Uterus (tissue), 3 donors: ENCODE measurements at regions not wholly inside any gene's neighbourhood (a gene's known extent, or its start where the extent isn't known, plus 50 kb on each side); places are given as distances from the start of the nearest gene placed in this dataset.

Experiments
- DNase-seq, 2 donors: peaks; one replicate each; pipeline ENCODE4 v3.0.0-alpha.2; 2019 to 2020
- H3K27ac ChIP-seq, 2 donors: fragments of 200-600 bp; sonication (generic); 1 replicate in 1 of 2; 2 replicates in 1 of 2; pipeline ENCODE4 v1.5.1; 2016 to 2018
- H3K27me3 ChIP-seq, 2 donors: fragments of 200-600 bp; sonication (generic); one replicate each; pipeline ENCODE4 v1.5.1; 2018 to 2019; ENCODE audit warnings: control low read depth in 1 of 2
- H3K36me3 ChIP-seq, 2 donors: fragments of 200-600 bp; sonication (generic); one replicate each; pipeline ENCODE4 v1.5.1; 2019; ENCODE audit warnings: control low read depth in 1 of 2
- H3K4me1 ChIP-seq, 2 donors: fragments of 200-600 bp; sonication (generic); one replicate each; pipeline ENCODE4 v1.5.1; 2018 to 2019; ENCODE audit warnings: control low read depth in 1 of 2
- H3K4me3 ChIP-seq, 2 donors: fragments of 200-600 bp; sonication (generic); 1 replicate in 1 of 2; 2 replicates in 1 of 2; pipeline ENCODE4 v1.5.1; 2018 to 2019; ENCODE audit warnings: mild to moderate bottlenecking in 1 of 2
- H3K9me3 ChIP-seq, 2 donors: fragments of 200-600 bp; sonication (generic); one replicate each; pipeline ENCODE4 v1.5.1; 2019; ENCODE audit warnings: control low read depth in 1 of 2
- POLR2A ChIP-seq, 2 donors: fragments of 450-650 bp; IDR thresholded peaks; one replicate each; pipeline ENCODE4 v1.6.1; 2016; ENCODE audit warnings: antibody characterized with exemption in 2 of 2, mild to moderate bottlenecking in 1 of 2, moderate library complexity in 1 of 2
- intact Hi-C: fragments of 100-400 bp; cut with DNase I; formaldehyde crosslinking; loops from one replicate; pipeline ENCODE4 v1.15.1; 2023; ENCODE audit warnings: low total_unique reads
- TF ChIP-seq, protein P1 (sequence below), 4 experiments: fragments of 200-600 bp in 2 of 4; fragments of 450-650 bp in 2 of 4; sonication (generic) in 2 of 4; IDR thresholded peaks; one replicate each; pipeline ENCODE4 v1.5.1; 2016 to 2019; ENCODE audit warnings: antibody characterized with exemption in 4 of 4, mild to moderate bottlenecking in 2 of 4, moderate library complexity in 1 of 4
- donor health status: DM: yes; HTN: yes; CAD: no.

GRCh38 chr14:38883127-38883526, 219.9 kb downstream of the SEC23A start:
- intact Hi-C loops, result no loop called here
- DNase-seq, result no peak
- no peaks in the 10 kb centered on the region for H3K27me3 ChIP-seq
- no peaks in the 10 kb centered on the region for H3K4me1 ChIP-seq
- TF ChIP-seq, protein P1, sequence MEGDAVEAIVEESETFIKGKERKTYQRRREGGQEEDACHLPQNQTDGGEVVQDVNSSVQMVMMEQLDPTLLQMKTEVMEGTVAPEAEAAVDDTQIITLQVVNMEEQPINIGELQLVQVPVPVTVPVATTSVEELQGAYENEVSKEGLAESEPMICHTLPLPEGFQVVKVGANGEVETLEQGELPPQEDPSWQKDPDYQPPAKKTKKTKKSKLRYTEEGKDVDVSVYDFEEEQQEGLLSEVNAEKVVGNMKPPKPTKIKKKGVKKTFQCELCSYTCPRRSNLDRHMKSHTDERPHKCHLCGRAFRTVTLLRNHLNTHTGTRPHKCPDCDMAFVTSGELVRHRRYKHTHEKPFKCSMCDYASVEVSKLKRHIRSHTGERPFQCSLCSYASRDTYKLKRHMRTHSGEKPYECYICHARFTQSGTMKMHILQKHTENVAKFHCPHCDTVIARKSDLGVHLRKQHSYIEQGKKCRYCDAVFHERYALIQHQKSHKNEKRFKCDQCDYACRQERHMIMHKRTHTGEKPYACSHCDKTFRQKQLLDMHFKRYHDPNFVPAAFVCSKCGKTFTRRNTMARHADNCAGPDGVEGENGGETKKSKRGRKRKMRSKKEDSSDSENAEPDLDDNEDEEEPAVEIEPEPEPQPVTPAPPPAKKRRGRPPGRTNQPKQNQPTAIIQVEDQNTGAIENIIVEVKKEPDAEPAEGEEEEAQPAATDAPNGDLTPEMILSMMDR (IDR thresholded peaks at IDR 0.05), result no peak
- no peak for TF ChIP-seq POLR2A (IDR thresholded peaks at IDR 0.05)
- H3K27ac ChIP-seq, result no peak overlapping the region
- no peak overlapping the region for H3K4me3 ChIP-seq
- H3K36me3 ChIP-seq, result no peaks in the 10 kb centered on the region
- H3K9me3 ChIP-seq, result no peaks in the 10 kb centered on the region

DNA sequence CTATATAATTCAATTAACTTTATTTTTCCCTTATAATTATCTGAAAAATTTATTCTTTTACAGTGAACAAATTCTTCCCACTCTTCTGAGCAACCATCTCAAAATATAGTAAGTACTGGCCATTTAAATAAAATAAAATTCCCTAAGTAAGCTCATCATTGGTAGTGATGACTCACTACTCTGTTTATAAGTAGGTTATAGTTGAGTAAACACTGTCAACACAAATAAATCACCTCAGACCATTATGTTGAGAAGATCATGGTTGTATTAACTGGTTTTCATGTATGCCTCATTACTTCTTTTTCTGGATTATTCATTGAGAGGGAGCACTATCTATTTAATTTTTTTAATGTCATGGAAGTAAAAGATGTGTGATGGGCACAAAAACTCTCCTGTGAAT, 220.5 kb downstream of the SEC23A start:
- Histone ChIP-seq H3K9me3 (no peaks in the 10 kb centered on the region), H3K36me3 (no peaks in the 10 kb centered on the region), H3K4me1 (no peaks in the 10 kb centered on the region), H3K27ac (no peak overlapping the region), H3K27me3 (no peaks in the 10 kb centered on the region), H3K4me3 (no peak overlapping the region)
- intact Hi-C loops, result no loop called here
- DNase-seq, result no peak
- TF ChIP-seq, protein P1 (IDR thresholded peaks at IDR 0.05), result no peak
- TF ChIP-seq POLR2A (IDR thresholded peaks at IDR 0.05), result no peak

DNA sequence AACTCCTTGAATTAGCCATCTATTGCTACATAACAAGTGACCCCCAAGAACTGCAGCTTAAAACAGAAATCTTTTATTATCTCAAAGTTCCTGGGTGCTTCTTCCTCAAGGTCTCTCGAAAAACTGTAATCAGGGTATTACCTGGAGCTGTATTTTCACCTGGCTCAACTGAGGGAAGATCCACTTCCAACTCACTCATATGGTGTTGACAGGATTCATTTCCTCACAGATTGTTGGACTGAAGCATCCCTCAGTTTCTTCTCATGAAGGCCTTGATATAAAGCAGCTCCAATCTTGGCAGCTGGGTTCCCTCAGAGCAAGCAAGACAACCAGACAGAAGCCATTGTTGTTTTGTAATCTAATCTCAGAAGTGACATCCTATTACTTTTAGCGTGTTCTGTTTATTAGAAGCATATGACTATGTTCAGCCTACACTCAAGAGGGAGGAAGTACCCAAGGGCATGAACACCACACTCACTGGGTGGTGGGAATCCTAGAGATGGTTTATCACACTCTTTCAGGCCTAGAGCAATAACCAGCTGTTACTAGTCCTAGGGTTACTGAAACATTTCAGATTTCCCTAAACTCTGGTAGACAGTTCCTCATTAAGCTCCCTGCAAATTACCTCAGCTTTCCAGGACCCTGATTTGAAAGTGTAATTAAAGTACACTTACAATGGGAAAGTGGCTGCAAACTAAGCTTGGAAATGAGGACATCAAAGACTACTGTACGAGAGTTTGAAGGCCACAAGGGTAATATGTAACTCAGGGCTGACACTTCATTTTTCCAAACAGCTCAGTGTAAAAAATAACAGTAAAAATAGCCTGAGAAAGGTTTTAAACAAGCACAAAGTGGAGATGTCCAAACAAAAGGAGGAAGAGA, 222.2 kb downstream of the SEC23A start:
- TF ChIP-seq POLR2A (IDR thresholded peaks at IDR 0.05), result no peak
- TF ChIP-seq, protein P1 (IDR thresholded peaks at IDR 0.05), result no peak
- H3K36me3 ChIP-seq, result no peaks in the 10 kb centered on the region
- no peak overlapping the region for H3K27ac ChIP-seq
- no peaks in the 10 kb centered on the region for H3K27me3 ChIP-seq
- no peak for DNase-seq
- intact Hi-C loops, result no loop called here
- H3K9me3 ChIP-seq, result no peaks in the 10 kb centered on the region
- H3K4me3 ChIP-seq, result no peak overlapping the region
- no peaks in the 10 kb centered on the region for H3K4me1 ChIP-seq

DNA sequence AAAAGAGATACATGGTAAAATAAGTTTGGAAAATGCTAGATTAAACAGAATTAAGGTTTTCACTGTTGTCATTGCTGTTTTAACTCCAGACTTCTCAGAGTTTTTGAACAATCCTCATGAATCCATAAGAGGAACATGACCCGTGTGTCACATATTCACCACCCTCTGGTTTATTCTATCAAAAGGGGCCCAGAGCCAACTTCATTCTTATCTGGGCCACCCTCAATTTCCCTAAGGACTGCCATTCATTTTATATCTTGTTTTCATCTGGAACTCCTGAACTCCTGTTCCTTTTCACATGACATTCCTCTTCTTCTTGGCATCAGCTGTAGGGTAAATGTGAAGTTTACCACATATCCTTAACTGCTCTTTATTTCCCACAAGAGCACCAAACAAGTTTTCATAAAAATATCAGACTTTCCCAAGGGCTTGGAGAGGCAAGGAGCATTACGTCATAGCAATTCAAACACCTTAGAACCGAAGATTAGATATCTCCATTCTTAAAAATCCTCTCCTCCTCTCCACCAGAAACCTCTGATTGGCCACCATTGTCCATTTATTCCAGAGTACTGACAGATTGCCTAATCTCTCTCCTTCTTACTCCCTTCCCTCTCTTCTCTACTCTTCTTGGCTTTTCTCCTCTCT, 225.2 kb downstream of the SEC23A start:
- H3K27me3 ChIP-seq, result no peaks in the 10 kb centered on the region

More for the DNA sequence above, 225.2 kb downstream of the SEC23A start:
- Histone ChIP-seq H3K36me3 (no peaks in the 10 kb centered on the region), H3K27ac (no peak overlapping the region), H3K4me1 (no peaks in the 10 kb centered on the region), H3K9me3 (no peaks in the 10 kb centered on the region), H3K4me3 (no peak overlapping the region)
- intact Hi-C loops, result no loop called here
- no peak for TF ChIP-seq POLR2A (IDR thresholded peaks at IDR 0.05)
- TF ChIP-seq, protein P1 (IDR thresholded peaks at IDR 0.05), result no peak
- no peak for DNase-seq
